NB4 (cell line): ENCODE measurements at regions not wholly inside any gene's neighbourhood (a gene's known extent, or its start where the extent isn't known, plus 50 kb on each side); places are given as distances from the start of the nearest gene placed in this dataset.

ENCODE experiments used
- DNase-seq: peaks from one replicate; pipeline ENCODE4 v3.0.0; 2010; ENCODE audit warnings: low read depth
- H3K4me3 ChIP-seq: one replicate; pipeline ENCODE4 v1.5.1; 2011; ENCODE audit warnings: mild to moderate bottlenecking, low read depth, low read length, moderate library complexity
- MYC ChIP-seq: IDR thresholded peaks from 2 replicates; pipeline ENCODE4 v1.6.1; 2011; ENCODE audit warnings: low read depth, low read length
- POLR2A ChIP-seq: IDR thresholded peaks from 2 replicates; pipeline ENCODE4 v1.6.1; 2011; ENCODE audit warnings: mild to moderate bottlenecking; ENCODE audit not compliant: insufficient read length; ENCODE audit errors: extremely low read depth
- TF ChIP-seq, protein P1 (sequence below): IDR thresholded peaks from 2 replicates; pipeline ENCODE4 v1.6.1; 2011; ENCODE audit warnings: low read depth, low read length
- TF ChIP-seq, protein P2 (sequence below): IDR thresholded peaks from one replicate; pipeline ENCODE4 v1.5.1; 2012; ENCODE audit warnings: low read depth, low read length

- DNase-seq, result no peak
- H3K4me3 ChIP-seq, result no peak overlapping the region
- TF ChIP-seq, protein P1, sequence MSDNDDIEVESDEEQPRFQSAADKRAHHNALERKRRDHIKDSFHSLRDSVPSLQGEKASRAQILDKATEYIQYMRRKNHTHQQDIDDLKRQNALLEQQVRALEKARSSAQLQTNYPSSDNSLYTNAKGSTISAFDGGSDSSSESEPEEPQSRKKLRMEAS, result no peak
- TF ChIP-seq POLR2A (no peak), MYC (no peak)
- TF ChIP-seq, protein P2, sequence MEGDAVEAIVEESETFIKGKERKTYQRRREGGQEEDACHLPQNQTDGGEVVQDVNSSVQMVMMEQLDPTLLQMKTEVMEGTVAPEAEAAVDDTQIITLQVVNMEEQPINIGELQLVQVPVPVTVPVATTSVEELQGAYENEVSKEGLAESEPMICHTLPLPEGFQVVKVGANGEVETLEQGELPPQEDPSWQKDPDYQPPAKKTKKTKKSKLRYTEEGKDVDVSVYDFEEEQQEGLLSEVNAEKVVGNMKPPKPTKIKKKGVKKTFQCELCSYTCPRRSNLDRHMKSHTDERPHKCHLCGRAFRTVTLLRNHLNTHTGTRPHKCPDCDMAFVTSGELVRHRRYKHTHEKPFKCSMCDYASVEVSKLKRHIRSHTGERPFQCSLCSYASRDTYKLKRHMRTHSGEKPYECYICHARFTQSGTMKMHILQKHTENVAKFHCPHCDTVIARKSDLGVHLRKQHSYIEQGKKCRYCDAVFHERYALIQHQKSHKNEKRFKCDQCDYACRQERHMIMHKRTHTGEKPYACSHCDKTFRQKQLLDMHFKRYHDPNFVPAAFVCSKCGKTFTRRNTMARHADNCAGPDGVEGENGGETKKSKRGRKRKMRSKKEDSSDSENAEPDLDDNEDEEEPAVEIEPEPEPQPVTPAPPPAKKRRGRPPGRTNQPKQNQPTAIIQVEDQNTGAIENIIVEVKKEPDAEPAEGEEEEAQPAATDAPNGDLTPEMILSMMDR, result no peak
Measured at GRCh38 chr1:189779034-189779433, 698.6 kb downstream of the BRINP3 start.

DNA sequence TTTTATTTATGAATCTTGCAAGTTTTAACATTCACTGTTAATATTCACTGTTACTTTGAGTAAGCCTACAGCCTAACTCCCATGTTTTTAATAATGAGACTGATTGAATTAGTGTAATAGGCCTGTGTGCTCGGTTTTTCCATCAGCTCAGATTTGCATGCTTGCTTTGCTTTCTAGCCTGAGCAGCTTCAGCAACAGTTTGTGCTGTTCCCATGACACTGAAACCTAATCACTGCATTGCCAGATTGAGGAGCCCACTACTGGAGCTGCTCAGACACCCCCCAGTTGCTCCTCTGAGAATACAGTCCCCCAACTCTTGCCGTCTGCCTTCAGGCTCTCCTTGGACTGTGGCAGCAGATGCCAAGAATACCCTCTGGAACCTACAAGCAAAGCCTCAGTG is 695.4 kb downstream of the BRINP3 start:
- TF ChIP-seq MYC (no peak), POLR2A (no peak)
- TF ChIP-seq, protein P2, result no peak
- TF ChIP-seq, protein P1, result no peak
- no peak for DNase-seq

DNA sequence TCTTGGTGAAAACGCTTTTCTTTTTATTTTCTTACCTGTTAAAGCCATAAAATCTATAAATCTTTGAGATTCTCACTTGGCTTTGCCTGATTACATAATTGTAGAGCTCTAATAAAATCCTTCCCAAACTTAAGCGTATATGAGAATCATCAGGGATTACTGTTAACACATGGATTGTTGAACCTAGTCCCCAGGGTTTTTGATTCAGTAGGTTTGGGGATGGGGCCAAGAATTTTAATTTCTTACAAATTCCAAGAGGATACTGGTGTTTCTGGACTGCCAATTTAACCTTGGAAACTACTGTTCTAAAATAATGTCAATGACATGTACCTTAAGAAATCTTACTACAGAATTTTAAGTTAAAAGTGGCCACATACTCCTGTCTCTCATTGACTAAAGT is 694.2 kb downstream of the BRINP3 start:
- no peak for TF ChIP-seq MYC
- no peak for TF ChIP-seq POLR2A
- TF ChIP-seq, protein P2, result no peak
- TF ChIP-seq, protein P1, result no peak
- DNase-seq, result no peak
- no peak overlapping the region for H3K4me3 ChIP-seq

More for the DNA sequence above, 695.4 kb downstream of the BRINP3 start:
- H3K4me3 ChIP-seq, result no peak overlapping the region

DNA sequence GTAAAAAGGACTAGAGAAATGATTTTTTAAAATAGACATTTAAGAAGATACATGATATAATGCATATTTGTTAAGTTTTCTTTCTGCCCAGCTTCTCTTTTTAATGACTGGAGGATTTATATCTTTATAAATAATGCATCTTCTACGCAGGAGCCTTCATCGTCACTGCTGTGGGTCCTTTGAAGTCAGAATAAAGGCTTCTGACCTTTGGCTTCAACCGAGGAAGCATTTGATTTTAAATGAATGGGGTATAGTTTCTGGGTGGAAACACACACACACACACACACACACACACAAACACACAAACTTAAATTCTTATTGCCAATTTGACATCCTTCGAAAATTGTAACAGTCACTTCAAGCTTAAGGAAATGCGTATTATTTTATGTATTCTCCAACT is 690.9 kb downstream of the BRINP3 start:
- no peak for DNase-seq
- H3K4me3 ChIP-seq, result no peak overlapping the region
- TF ChIP-seq MYC, result no peak
- no peak for TF ChIP-seq POLR2A
- TF ChIP-seq, protein P2, result no peak
- TF ChIP-seq, protein P1, result no peak

DNA sequence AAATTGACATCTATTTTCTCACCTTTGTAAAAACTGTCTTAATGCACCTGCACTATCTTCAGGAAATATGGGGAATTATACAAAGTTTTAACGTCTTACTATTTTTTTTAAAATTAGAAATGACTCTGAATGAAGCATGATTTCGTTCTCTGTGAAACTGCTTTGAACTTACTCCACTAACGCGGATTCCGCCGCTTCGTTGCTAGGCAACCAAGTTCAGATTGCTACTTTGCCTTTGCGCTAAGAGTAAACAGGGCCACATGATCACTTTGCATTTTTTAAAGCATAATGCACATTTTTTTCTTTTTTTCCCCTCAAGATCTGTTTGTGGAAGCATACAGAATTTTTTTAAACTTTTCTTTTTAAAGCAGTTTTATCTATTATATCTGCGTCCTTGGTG is 690.5 kb downstream of the BRINP3 start:
- DNase-seq, result no peak
- TF ChIP-seq, protein P1, result no peak
- TF ChIP-seq, protein P2, result no peak
- TF ChIP-seq MYC, result no peak
- no peak for TF ChIP-seq POLR2A
- no peak overlapping the region for H3K4me3 ChIP-seq

DNA sequence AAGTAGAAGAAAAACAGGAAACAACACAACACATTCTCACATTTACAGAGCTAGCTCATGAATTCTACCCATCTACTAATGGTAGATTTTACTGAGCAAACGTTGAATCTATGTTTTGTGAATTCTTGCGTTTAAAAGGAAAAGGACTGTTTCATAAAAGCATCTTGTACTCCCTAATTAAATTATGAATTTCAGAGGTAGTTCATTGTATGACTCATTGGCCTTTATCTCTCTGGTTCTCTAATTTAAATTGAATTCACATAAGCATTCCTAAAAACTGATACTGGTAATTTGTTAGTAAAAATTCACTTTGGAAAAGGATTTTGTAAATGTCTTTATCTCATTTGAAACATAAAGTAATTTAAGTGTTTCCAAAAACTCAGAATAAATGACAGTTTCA is 687.3 kb downstream of the BRINP3 start:
- no peak for DNase-seq
- TF ChIP-seq MYC (no peak), POLR2A (no peak)
- TF ChIP-seq, protein P1, result no peak
- TF ChIP-seq, protein P2, result no peak
- H3K4me3 ChIP-seq, result no peak overlapping the region
